ENCODE measurements at regions not wholly inside any gene's neighbourhood (a gene's known extent, or its start where the extent isn't known, plus 50 kb on each side); places are given as distances from the start of the nearest gene placed in this dataset.

DNA sequence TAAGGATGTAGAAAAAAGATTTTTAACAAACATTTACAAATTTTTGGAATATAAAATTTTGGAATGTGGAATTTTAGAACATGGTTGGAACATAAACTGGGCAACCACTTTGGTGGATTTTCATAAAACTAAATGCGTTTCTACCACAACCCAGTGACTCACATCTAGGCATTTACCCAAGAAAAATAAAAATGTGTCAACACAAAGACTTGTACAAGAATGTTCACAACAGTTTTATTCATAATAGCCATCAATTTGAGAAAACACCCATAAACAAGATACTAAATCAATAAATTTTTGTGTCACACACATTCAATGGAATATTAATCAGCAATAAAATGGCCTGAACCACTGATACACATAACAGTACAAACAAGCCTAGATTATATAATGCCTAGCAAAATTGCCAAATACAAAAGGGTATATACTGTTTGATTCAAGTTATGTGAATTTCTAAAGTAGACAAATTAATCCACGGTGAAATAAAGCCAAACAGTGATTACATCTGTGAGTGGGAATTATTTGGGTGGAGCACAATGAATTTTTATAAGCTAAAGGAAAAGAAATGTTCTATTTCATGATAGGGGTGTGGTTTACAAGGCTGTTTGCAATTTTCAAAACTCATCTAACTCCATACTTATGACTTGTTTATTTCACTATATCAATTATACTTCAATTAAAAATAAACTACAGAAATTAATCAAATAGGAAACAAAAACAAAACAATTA, 415.2 kb upstream of the OR4E1 start:
- TF ChIP-seq TAF1 (IDR thresholded peaks at IDR 0.05; ENCODE audit: borderline replicate concordance, insufficient read depth, low read length) (no peak), POLR2AphosphoS5 (IDR thresholded peaks at IDR 0.05; ENCODE audit: low read depth, low read length) (no peak)
- TF ChIP-seq, protein P1, sequence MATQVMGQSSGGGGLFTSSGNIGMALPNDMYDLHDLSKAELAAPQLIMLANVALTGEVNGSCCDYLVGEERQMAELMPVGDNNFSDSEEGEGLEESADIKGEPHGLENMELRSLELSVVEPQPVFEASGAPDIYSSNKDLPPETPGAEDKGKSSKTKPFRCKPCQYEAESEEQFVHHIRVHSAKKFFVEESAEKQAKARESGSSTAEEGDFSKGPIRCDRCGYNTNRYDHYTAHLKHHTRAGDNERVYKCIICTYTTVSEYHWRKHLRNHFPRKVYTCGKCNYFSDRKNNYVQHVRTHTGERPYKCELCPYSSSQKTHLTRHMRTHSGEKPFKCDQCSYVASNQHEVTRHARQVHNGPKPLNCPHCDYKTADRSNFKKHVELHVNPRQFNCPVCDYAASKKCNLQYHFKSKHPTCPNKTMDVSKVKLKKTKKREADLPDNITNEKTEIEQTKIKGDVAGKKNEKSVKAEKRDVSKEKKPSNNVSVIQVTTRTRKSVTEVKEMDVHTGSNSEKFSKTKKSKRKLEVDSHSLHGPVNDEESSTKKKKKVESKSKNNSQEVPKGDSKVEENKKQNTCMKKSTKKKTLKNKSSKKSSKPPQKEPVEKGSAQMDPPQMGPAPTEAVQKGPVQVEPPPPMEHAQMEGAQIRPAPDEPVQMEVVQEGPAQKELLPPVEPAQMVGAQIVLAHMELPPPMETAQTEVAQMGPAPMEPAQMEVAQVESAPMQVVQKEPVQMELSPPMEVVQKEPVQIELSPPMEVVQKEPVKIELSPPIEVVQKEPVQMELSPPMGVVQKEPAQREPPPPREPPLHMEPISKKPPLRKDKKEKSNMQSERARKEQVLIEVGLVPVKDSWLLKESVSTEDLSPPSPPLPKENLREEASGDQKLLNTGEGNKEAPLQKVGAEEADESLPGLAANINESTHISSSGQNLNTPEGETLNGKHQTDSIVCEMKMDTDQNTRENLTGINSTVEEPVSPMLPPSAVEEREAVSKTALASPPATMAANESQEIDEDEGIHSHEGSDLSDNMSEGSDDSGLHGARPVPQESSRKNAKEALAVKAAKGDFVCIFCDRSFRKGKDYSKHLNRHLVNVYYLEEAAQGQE (IDR thresholded peaks at IDR 0.05; ENCODE audit: insufficient read depth in 1 of 2, low read depth in 2 of 2, low read length in 2 of 2): no peak

Measured in PFSK-1 (cell line).